ENCODE measurements at regions not wholly inside any gene's neighbourhood (a gene's known extent, or its start where the extent isn't known, plus 50 kb on each side); places are given as distances from the start of the nearest gene placed in this dataset.

GRCh38 chr4:129598582-129598981, 502.6 kb downstream of the C4orf33 start:
- CTCF ChIA-PET: no interaction called here
- Histone ChIP-seq H3K9me3 (no peaks in the 10 kb centered on the region), H3K4me1 (no peaks in the 10 kb centered on the region), H3K27ac (no peak overlapping the region), H3K4me2 (no peak overlapping the region), H3K4me3 (no peak overlapping the region)
- DNase-seq (ENCODE audit: low read depth in 1 of 2, low spot score in 1 of 2) (no peak), ATAC-seq (no peak), FAIRE-seq (no peak)
- POLR2A ChIA-PET: no interaction called here
- TF ChIP-seq NFE2L2 (conservative IDR thresholded peaks at IDR 0.05; ENCODE audit: low read length) (no peak), SREBF2 (IDR thresholded peaks at IDR 0.05) (no peak), HEYL (CRISPR knock-in tag; IDR thresholded peaks at IDR 0.05) (no peak), USF2 (IDR thresholded peaks at IDR 0.05) (no peak), RCOR1 (IDR thresholded peaks at IDR 0.05; ENCODE audit: low read depth, low read length) (no peak), RFX5 (IDR thresholded peaks at IDR 0.05) (no peak), TP53 (CRISPR knock-in tag; IDR thresholded peaks at IDR 0.05) (no peak), NPAS2 (CRISPR knock-in tag; IDR thresholded peaks at IDR 0.05; ENCODE audit: borderline replicate concordance) (no peak), ZC3H11A (IDR thresholded peaks at IDR 0.05) (no peak), HOXB13 (CRISPR knock-in tag; IDR thresholded peaks at IDR 0.05; ENCODE audit: low read depth) (no peak), KDM1A (IDR thresholded peaks at IDR 0.05; ENCODE audit: low read depth) (no peak), GATA3 (IDR thresholded peaks at IDR 0.05; ENCODE audit: borderline replicate concordance) (no peak), POLR2A (IDR thresholded peaks at IDR 0.05; ENCODE audit: low read length) (no peak), MAFK (IDR thresholded peaks at IDR 0.05; ENCODE audit: partially characterized antibody) (no peak), NR3C1 (IDR thresholded peaks at IDR 0.05) (no peak), JUNB (IDR thresholded peaks at IDR 0.05) (no peak), RAD21 (conservative IDR thresholded peaks at IDR 0.05 in 1 of 2, IDR thresholded peaks at IDR 0.05 in 1 of 2) (no peak), CBX2 (IDR thresholded peaks at IDR 0.05; ENCODE audit: borderline replicate concordance, low read depth) (no peak), MYC (IDR thresholded peaks at IDR 0.05; ENCODE audit: borderline replicate concordance, low read length) (no peak)

- TF ChIP-seq POLR2AphosphoS2 (conservative IDR thresholded peaks at IDR 0.05; ENCODE audit: low read length) (no peak), JUN (IDR thresholded peaks at IDR 0.05) (no peak), EP300 (IDR thresholded peaks at IDR 0.05) (no peak), ZSCAN20 (CRISPR knock-in tag; IDR thresholded peaks at IDR 0.05) (no peak)
- Histone ChIP-seq H3K4me1 (no peaks in the 10 kb centered on the region), H3K4me2 (no peak overlapping the region), H3K9me3 (no peaks in the 10 kb centered on the region), H3K27ac (no peak overlapping the region), H3K4me3 (no peak overlapping the region)
- FAIRE-seq (no peak), DNase-seq (ENCODE audit: low read depth in 1 of 2, low spot score in 1 of 2) (no peak), ATAC-seq (no peak)
- WGBS (ENCODE audit: missing lambda C conversion rate): 30% methylated on average over 5 of the region's 5 CpGs
- CTCF ChIA-PET: no interaction called here
- POLR2A ChIA-PET: no interaction called here
These were observed 504.9 kb downstream of the C4orf33 start for GRCh38 chr4:129600898-129601297.

- 85% methylated on average over 1 of the region's 1 CpG for WGBS (ENCODE audit: missing lambda C conversion rate)
- Histone ChIP-seq H3K9me3 (no peaks in the 10 kb centered on the region), H3K4me1 (no peaks in the 10 kb centered on the region), H3K27ac (no peak overlapping the region), H3K4me2 (no peak overlapping the region), H3K4me3 (no peak overlapping the region)
- TF ChIP-seq HOXB13 (CRISPR knock-in tag; IDR thresholded peaks at IDR 0.05; ENCODE audit: low read depth): no peak
- no peak for TF ChIP-seq RAD21 (conservative IDR thresholded peaks at IDR 0.05 in 1 of 2, IDR thresholded peaks at IDR 0.05 in 1 of 2)
- TF ChIP-seq RFX5 (IDR thresholded peaks at IDR 0.05): no peak
- TF ChIP-seq TFCP2L1 (CRISPR knock-in tag; IDR thresholded peaks at IDR 0.05): no peak
- TF ChIP-seq ZC3H11A (IDR thresholded peaks at IDR 0.05): no peak
- TF ChIP-seq EHF (CRISPR knock-in tag; IDR thresholded peaks at IDR 0.05): no peak
- no peak for TF ChIP-seq HMGXB4 (CRISPR knock-in tag; IDR thresholded peaks at IDR 0.05; ENCODE audit: borderline replicate concordance)
- no peak for TF ChIP-seq HOXB5 (CRISPR knock-in tag; IDR thresholded peaks at IDR 0.05)
- no peak for TF ChIP-seq MAFK (IDR thresholded peaks at IDR 0.05; ENCODE audit: partially characterized antibody)
- TF ChIP-seq ZSCAN20 (CRISPR knock-in tag; IDR thresholded peaks at IDR 0.05): no peak
- TF ChIP-seq HEYL (CRISPR knock-in tag; IDR thresholded peaks at IDR 0.05): no peak
- no peak for TF ChIP-seq KDM5A (IDR thresholded peaks at IDR 0.05)
- no peak for TF ChIP-seq FOSB (CRISPR knock-in tag; IDR thresholded peaks at IDR 0.05)
- TF ChIP-seq CEBPB (IDR thresholded peaks at IDR 0.05): no peak
- no peak for TF ChIP-seq POLR2AphosphoS2 (conservative IDR thresholded peaks at IDR 0.05; ENCODE audit: low read length)
- TF ChIP-seq BHLHE40 (IDR thresholded peaks at IDR 0.05; ENCODE audit: low read depth, low read length): no peak
- TF ChIP-seq NR3C1 (IDR thresholded peaks at IDR 0.05): no peak
- no peak for TF ChIP-seq POLR2A (IDR thresholded peaks at IDR 0.05; ENCODE audit: low read length)
- no peak for TF ChIP-seq CHD2 (IDR thresholded peaks at IDR 0.05; ENCODE audit: low read length, partially characterized antibody)
- ATAC-seq: no peak
- ChIA-PET POLR2A (no interaction called here), CTCF (no interaction called here)
- DNase-seq (ENCODE audit: low read depth in 1 of 2, low spot score in 1 of 2): no peak
- FAIRE-seq: no peak
These were observed 506.5 kb downstream of the C4orf33 start for GRCh38 chr4:129602447-129602846.

All from A549 (cell line).